ENCODE measurements at regions not wholly inside any gene's neighbourhood (a gene's known extent, or its start where the extent isn't known, plus 50 kb on each side); places are given as distances from the start of the nearest gene placed in this dataset.

DNA sequence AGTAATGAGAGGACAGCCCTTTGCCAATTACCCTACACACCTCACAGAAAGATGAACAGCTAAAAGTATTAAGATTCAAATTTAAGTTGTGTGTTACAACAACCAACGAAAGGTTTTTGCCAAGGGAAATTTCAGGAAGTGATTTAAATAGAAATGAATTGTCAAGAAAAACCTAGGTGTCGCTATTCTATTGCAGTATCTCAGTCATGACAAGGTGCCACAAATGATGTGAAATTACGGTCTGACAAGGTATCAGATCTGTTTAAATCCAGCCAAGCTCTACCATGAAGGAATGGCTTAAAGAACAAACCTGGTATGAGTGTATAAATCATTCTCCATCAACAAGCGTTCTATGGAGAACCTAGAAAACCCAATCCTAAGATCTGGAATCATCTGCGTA is 189.7 kb downstream of the ATPSCKMT start:
- CTCF ChIA-PET: no interaction called here
- ATAC-seq (replicated peaks in 1 of 4) (no peak), DNase-seq (no peak)
- POLR2A ChIA-PET: no interaction called here
- no peaks in the 10 kb centered on the region for H3K36me3 Mint-ChIP-seq
- H3K9me3 Mint-ChIP-seq: peaks cover 0 to 9% (median 7%) of the 10 kb centered on the region in 3 donors
- no peak overlapping the region for H3K4me3 ChIP-seq (ENCODE audit: control insufficient read depth in 1 of 2, extremely low read depth in 1 of 2, low read length in 1 of 2)
- H3K4me1 Mint-ChIP-seq: no peaks in the 10 kb centered on the region
- no peak overlapping the region for H3K27ac ChIP-seq (ENCODE audit: low read length)
- peaks cover 0 to 6% of the 10 kb centered on the region in 2 donors for H3K27me3 Mint-ChIP-seq
- no peaks in the 10 kb centered on the region for H3K27me3 ChIP-seq (replicated peaks in 1 of 2; ENCODE audit: control insufficient read depth in 2 of 2, extremely low read depth in 1 of 2, insufficient read depth in 2 of 2, low read length in 1 of 2)
- no peaks in the 10 kb centered on the region for H3K4me1 ChIP-seq (ENCODE audit: control insufficient read depth in 1 of 2, extremely low read depth in 1 of 2, insufficient read depth in 2 of 2, low read length in 2 of 2)
- no peak overlapping the region for H3K27ac Mint-ChIP-seq
- 83% methylated on average over 3 of the region's 5 CpGs for WGBS (ENCODE audit: insufficient coverage)
- no peaks in the 10 kb centered on the region for H3K9me3 ChIP-seq
- no peak overlapping the region for H3K4me3 Mint-ChIP-seq
- no peaks in the 10 kb centered on the region for H3K36me3 ChIP-seq (ENCODE audit: control insufficient read depth in 2 of 2, extremely low read depth in 1 of 2, insufficient read depth in 1 of 2, low read length in 1 of 2)

DNA sequence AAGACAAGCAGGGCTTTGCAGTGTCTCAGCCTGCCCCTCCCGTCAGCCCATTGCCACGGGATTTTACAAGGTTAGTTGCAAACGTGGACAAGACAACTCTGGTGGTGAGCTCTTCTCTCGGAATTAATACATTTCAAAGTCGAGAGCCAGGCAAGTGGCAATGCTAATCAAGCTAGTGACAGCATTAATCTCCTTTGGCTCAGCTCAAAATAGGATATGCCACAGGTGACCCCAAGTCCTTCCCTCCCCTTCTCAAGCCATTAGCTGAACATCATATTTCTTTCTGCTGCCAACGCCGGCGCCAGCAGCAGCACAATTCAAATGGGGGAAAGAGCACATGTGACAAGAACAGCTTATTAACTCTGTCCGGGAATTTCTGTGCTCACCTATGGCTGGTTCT is 190.1 kb downstream of the ATPSCKMT start:
- H3K4me1 ChIP-seq (ENCODE audit: control insufficient read depth in 1 of 2, extremely low read depth in 1 of 2, insufficient read depth in 2 of 2, low read length in 2 of 2): no peaks in the 10 kb centered on the region
- no peaks in the 10 kb centered on the region for H3K9me3 ChIP-seq
- Mint-ChIP-seq H3K4me1 (no peaks in the 10 kb centered on the region), H3K27me3 (peaks cover 0 to 6% of the 10 kb centered on the region in 2 donors), H3K36me3 (no peaks in the 10 kb centered on the region), H3K27ac (no peak overlapping the region), H3K9me3 (peaks cover 0 to 9% (median 7%) of the 10 kb centered on the region in 3 donors), H3K4me3 (no peak overlapping the region)
- no peak overlapping the region for H3K4me3 ChIP-seq (ENCODE audit: control insufficient read depth in 1 of 2, extremely low read depth in 1 of 2, low read length in 1 of 2)
- DNase-seq (no peak), ATAC-seq (replicated peaks in 1 of 4) (no peak)
- H3K36me3 ChIP-seq (ENCODE audit: control insufficient read depth in 2 of 2, extremely low read depth in 1 of 2, insufficient read depth in 1 of 2, low read length in 1 of 2): no peaks in the 10 kb centered on the region
- WGBS (ENCODE audit: insufficient coverage): 81% methylated on average over 5 of the region's 9 CpGs
- CTCF ChIA-PET: no interaction called here
- H3K27me3 ChIP-seq (replicated peaks in 1 of 2; ENCODE audit: control insufficient read depth in 2 of 2, extremely low read depth in 1 of 2, insufficient read depth in 2 of 2, low read length in 1 of 2): no peaks in the 10 kb centered on the region
- POLR2A ChIA-PET: no interaction called here
- no peak overlapping the region for H3K27ac ChIP-seq (ENCODE audit: low read length)

- no peak overlapping the region for H3K4me3 ChIP-seq (ENCODE audit: control insufficient read depth in 1 of 2, extremely low read depth in 1 of 2, low read length in 1 of 2)
- H3K4me1 ChIP-seq (ENCODE audit: control insufficient read depth in 1 of 2, extremely low read depth in 1 of 2, insufficient read depth in 2 of 2, low read length in 2 of 2): no peaks in the 10 kb centered on the region
- H3K9me3 Mint-ChIP-seq: peaks cover 12 to 19% (median 16%) of the 10 kb centered on the region in 3 donors
- H3K27ac Mint-ChIP-seq: no peak overlapping the region
- no peak overlapping the region for H3K4me3 Mint-ChIP-seq
- ATAC-seq (replicated peaks in 1 of 4): no peak
- H3K9me3 ChIP-seq: no peaks in the 10 kb centered on the region
- POLR2A ChIA-PET: no interaction called here
- no peaks in the 10 kb centered on the region for H3K36me3 ChIP-seq (ENCODE audit: control insufficient read depth in 2 of 2, extremely low read depth in 1 of 2, insufficient read depth in 1 of 2, low read length in 1 of 2)
- H3K36me3 Mint-ChIP-seq: no peaks in the 10 kb centered on the region
- H3K4me1 Mint-ChIP-seq: no peaks in the 10 kb centered on the region
- no peaks in the 10 kb centered on the region for H3K27me3 ChIP-seq (replicated peaks in 1 of 2; ENCODE audit: control insufficient read depth in 2 of 2, extremely low read depth in 1 of 2, insufficient read depth in 2 of 2, low read length in 1 of 2)
- 57% methylated on average over 6 of the region's 7 CpGs for WGBS (ENCODE audit: insufficient coverage)
- H3K27me3 Mint-ChIP-seq: peaks cover 0 to 6% of the 10 kb centered on the region in 2 donors
- CTCF ChIA-PET: no interaction called here
- H3K27ac ChIP-seq (ENCODE audit: low read length): no peak overlapping the region
- no peak for DNase-seq
These were observed 192.3 kb downstream of the ATPSCKMT start for GRCh38 chr5:10057356-10057755.

- H3K27ac Mint-ChIP-seq: no peak overlapping the region
- 59% methylated on average over 6 of the region's 7 CpGs for WGBS (ENCODE audit: insufficient coverage)
- no peaks in the 10 kb centered on the region for H3K36me3 ChIP-seq (ENCODE audit: control insufficient read depth in 2 of 2, extremely low read depth in 1 of 2, insufficient read depth in 1 of 2, low read length in 1 of 2)
- DNase-seq: no peak
- H3K36me3 Mint-ChIP-seq: no peaks in the 10 kb centered on the region
- peaks cover 0 to 6% of the 10 kb centered on the region in 2 donors for H3K27me3 Mint-ChIP-seq
- H3K27ac ChIP-seq (ENCODE audit: low read length): no peak overlapping the region
- H3K9me3 ChIP-seq: no peaks in the 10 kb centered on the region
- no peaks in the 10 kb centered on the region for H3K27me3 ChIP-seq (replicated peaks in 1 of 2; ENCODE audit: control insufficient read depth in 2 of 2, extremely low read depth in 1 of 2, insufficient read depth in 2 of 2, low read length in 1 of 2)
- no peaks in the 10 kb centered on the region for H3K4me1 Mint-ChIP-seq
- peaks cover 17 to 21% (median 19%) of the 10 kb centered on the region in 3 donors for H3K9me3 Mint-ChIP-seq
- H3K4me1 ChIP-seq (ENCODE audit: control insufficient read depth in 1 of 2, extremely low read depth in 1 of 2, insufficient read depth in 2 of 2, low read length in 2 of 2): no peaks in the 10 kb centered on the region
- H3K4me3 Mint-ChIP-seq: no peak overlapping the region
- H3K4me3 ChIP-seq (ENCODE audit: control insufficient read depth in 1 of 2, extremely low read depth in 1 of 2, low read length in 1 of 2): no peak overlapping the region
- POLR2A ChIA-PET: no interaction called here
- CTCF ChIA-PET: no interaction called here
- ATAC-seq (replicated peaks in 1 of 4): no peak
These were observed 193.4 kb downstream of the ATPSCKMT start for GRCh38 chr5:10056228-10056760.

- ChIA-PET CTCF (no interaction called here), POLR2A (no interaction called here)
- Histone ChIP-seq H3K36me3 (ENCODE audit: control insufficient read depth in 2 of 2, extremely low read depth in 1 of 2, insufficient read depth in 1 of 2, low read length in 1 of 2) (no peaks in the 10 kb centered on the region), H3K27ac (ENCODE audit: low read length) (no peak overlapping the region), H3K9me3 (no peaks in the 10 kb centered on the region), H3K27me3 (replicated peaks in 1 of 2; ENCODE audit: control insufficient read depth in 2 of 2, extremely low read depth in 1 of 2, insufficient read depth in 2 of 2, low read length in 1 of 2) (no peaks in the 10 kb centered on the region), H3K4me1 (ENCODE audit: control insufficient read depth in 1 of 2, extremely low read depth in 1 of 2, insufficient read depth in 2 of 2, low read length in 2 of 2) (no peaks in the 10 kb centered on the region), H3K4me3 (ENCODE audit: control insufficient read depth in 1 of 2, extremely low read depth in 1 of 2, low read length in 1 of 2) (no peak overlapping the region)
- DNase-seq (no peak), ATAC-seq (replicated peaks in 1 of 4) (no peak)
- Mint-ChIP-seq H3K9me3 (peaks cover 14 to 38% (median 28%) of the 10 kb centered on the region in 3 donors), H3K27me3 (no peaks in the 10 kb centered on the region), H3K4me3 (no peak overlapping the region), H3K36me3 (no peaks in the 10 kb centered on the region), H3K27ac (no peak overlapping the region), H3K4me1 (no peaks in the 10 kb centered on the region)
- 88% methylated on average over 1 of the region's 1 CpG for WGBS (ENCODE audit: insufficient coverage)
These were observed 199.7 kb downstream of the ATPSCKMT start for GRCh38 chr5:10049858-10050455.

GRCh38 chr5:10046676-10047075 is 203.0 kb downstream of the ATPSCKMT start:
- no peaks in the 10 kb centered on the region for H3K27me3 ChIP-seq (replicated peaks in 1 of 2; ENCODE audit: control insufficient read depth in 2 of 2, extremely low read depth in 1 of 2, insufficient read depth in 2 of 2, low read length in 1 of 2)
- CTCF ChIA-PET: no interaction called here

More at GRCh38 chr5:10046676-10047075, 203.0 kb downstream of the ATPSCKMT start:
- POLR2A ChIA-PET: no interaction called here
- Histone ChIP-seq H3K27ac (ENCODE audit: low read length) (no peak overlapping the region), H3K4me3 (ENCODE audit: control insufficient read depth in 1 of 2, extremely low read depth in 1 of 2, low read length in 1 of 2) (no peak overlapping the region), H3K9me3 (no peaks in the 10 kb centered on the region), H3K36me3 (ENCODE audit: control insufficient read depth in 2 of 2, extremely low read depth in 1 of 2, insufficient read depth in 1 of 2, low read length in 1 of 2) (no peaks in the 10 kb centered on the region), H3K4me1 (ENCODE audit: control insufficient read depth in 1 of 2, extremely low read depth in 1 of 2, insufficient read depth in 2 of 2, low read length in 2 of 2) (no peaks in the 10 kb centered on the region)
- Mint-ChIP-seq H3K36me3 (no peaks in the 10 kb centered on the region), H3K4me1 (no peaks in the 10 kb centered on the region), H3K9me3 (peaks cover 3 to 30% (median 13%) of the 10 kb centered on the region in 3 donors), H3K4me3 (no peak overlapping the region), H3K27ac (no peak overlapping the region), H3K27me3 (no peaks in the 10 kb centered on the region)
- WGBS (ENCODE audit: insufficient coverage): 91% methylated on average over 4 of the region's 7 CpGs
- no peak for ATAC-seq (replicated peaks in 1 of 4)
- no peak for DNase-seq
